ENCODE measurements at regions not wholly inside any gene's neighbourhood (a gene's known extent, or its start where the extent isn't known, plus 50 kb on each side); places are given as distances from the start of the nearest gene placed in this dataset.

- no peak for DNase-seq
These were observed 443.4 kb downstream of the TBC1D4 start for GRCh38 chr13:75038393-75039113.

- DNase-seq = no peak
These were observed 456.0 kb downstream of the TBC1D4 start for GRCh38 chr13:75025956-75026355.

GRCh38 chr13:75024602-75025001 lies 457.4 kb downstream of the TBC1D4 start:
- no peak for DNase-seq

GRCh38 chr13:75023609-75024008 lies 458.4 kb downstream of the TBC1D4 start:
- DNase-seq = no peak

GRCh38 chr13:75021151-75021550 lies 460.8 kb downstream of the TBC1D4 start:
- DNase-seq = no peak

GRCh38 chr13:75016225-75016624 lies 465.7 kb downstream of the TBC1D4 start:
- DNase-seq = no peak

- DNase-seq = no peak
These were observed 468.2 kb downstream of the TBC1D4 start for GRCh38 chr13:75013818-75014217.

- DNase-seq = no peak
These were observed 471.0 kb downstream of the TBC1D4 start for GRCh38 chr13:75010941-75011340.

- no peak for DNase-seq
These were observed 473.0 kb downstream of the TBC1D4 start for GRCh38 chr13:75008926-75009325.

GRCh38 chr13:74990992-74991391 lies 491.0 kb downstream of the TBC1D4 start:
- no peak for DNase-seq

GRCh38 chr13:74987124-74987690 lies 494.8 kb downstream of the TBC1D4 start:
- no peak for DNase-seq

GRCh38 chr13:74986609-74987008 lies 495.4 kb downstream of the TBC1D4 start:
- DNase-seq = no peak

- no peak for DNase-seq
These were observed 502.3 kb downstream of the TBC1D4 start for GRCh38 chr13:74979703-74980102.

GRCh38 chr13:74978591-74978990 lies 503.4 kb downstream of the TBC1D4 start:
- no peak for DNase-seq

- no peak for DNase-seq
These were observed 504.5 kb downstream of the TBC1D4 start for GRCh38 chr13:74977498-74977897.

GRCh38 chr13:74975111-74975510 lies 506.9 kb downstream of the TBC1D4 start:
- DNase-seq = no peak

- no peak for DNase-seq
These were observed 507.8 kb downstream of the TBC1D4 start for GRCh38 chr13:74973935-74974879.

- DNase-seq = no peak
These were observed 512.5 kb downstream of the TBC1D4 start for GRCh38 chr13:74969419-74969818.

- no peak for DNase-seq
These were observed 515.0 kb downstream of the TBC1D4 start for GRCh38 chr13:74966814-74967424.

- DNase-seq = no peak
These were observed 515.7 kb downstream of the TBC1D4 start for GRCh38 chr13:74966275-74966674.

- no peak for DNase-seq
These were observed 536.3 kb downstream of the TBC1D4 start for GRCh38 chr13:74945637-74946036.

GRCh38 chr13:74931698-74932433 lies 550.1 kb downstream of the TBC1D4 start:
- DNase-seq = no peak

All from NCI-H1048 (cell line).